Brain pericyte (primary cell): ENCODE measurements at regions not wholly inside any gene's neighbourhood (a gene's known extent, or its start where the extent isn't known, plus 50 kb on each side); places are given as distances from the start of the nearest gene placed in this dataset.
"Not testable (repeated sequence)": the region's sequence is repeated elsewhere in the genome, so short reads cannot be mapped to it uniquely, and the experiment has no call there.

Source experiments
- DNase-seq: peaks from one replicate; pipeline ENCODE4 v3.0.0-alpha.2; 2012; ENCODE audit warnings: low read depth, low spot score

GRCh38 chr21:18715606-18716005, 312.0 kb upstream of the TMPRSS15 start:
- DNase-seq: no peak

GRCh38 chr21:18716578-18717138, 313.1 kb upstream of the TMPRSS15 start:
- DNase-seq: no peak

- no peak for DNase-seq
Measured at GRCh38 chr21:18722193-18722592, 318.6 kb upstream of the TMPRSS15 start.

DNA sequence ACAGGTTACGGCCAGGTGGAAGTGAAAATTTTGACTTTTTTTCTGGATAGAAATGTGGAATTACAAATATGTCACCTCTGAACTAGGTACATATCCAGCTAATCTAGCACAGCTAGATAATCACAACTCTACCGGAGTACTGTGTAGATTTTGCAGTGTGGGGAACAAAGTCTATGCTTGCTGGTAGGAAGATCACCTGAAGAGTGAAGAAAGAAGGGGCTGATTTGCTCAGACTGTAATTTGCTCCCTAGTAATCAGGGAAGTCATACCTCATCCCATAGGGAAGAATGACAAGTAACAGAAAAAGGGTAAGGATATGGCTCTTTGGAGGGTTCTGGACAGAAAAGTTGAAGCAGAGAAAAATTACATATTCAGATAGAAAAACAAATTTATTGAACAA, 319.6 kb upstream of the TMPRSS15 start:
- DNase-seq: no peak

GRCh38 chr21:18725653-18726052, 322.1 kb upstream of the TMPRSS15 start:
- no peak for DNase-seq

DNA sequence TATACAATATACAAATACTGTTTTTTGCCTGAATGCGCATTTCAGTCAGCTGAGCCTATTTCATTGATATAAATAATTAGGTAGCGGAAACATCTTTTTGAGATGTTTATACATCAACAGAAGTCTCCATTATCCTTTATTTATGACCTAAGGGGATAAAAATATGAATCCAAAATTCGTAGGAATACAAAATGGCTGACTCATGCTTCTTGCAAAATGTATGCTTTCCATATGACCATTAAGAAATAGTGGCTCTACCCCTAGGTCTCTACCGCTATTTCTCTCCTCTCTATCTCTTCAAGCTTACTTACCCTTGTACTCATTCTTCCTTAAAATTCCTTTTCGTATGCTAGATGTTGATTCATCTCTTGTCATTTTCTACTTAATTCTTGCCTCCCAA, 338.4 kb upstream of the TMPRSS15 start:
- DNase-seq: no peak

DNA sequence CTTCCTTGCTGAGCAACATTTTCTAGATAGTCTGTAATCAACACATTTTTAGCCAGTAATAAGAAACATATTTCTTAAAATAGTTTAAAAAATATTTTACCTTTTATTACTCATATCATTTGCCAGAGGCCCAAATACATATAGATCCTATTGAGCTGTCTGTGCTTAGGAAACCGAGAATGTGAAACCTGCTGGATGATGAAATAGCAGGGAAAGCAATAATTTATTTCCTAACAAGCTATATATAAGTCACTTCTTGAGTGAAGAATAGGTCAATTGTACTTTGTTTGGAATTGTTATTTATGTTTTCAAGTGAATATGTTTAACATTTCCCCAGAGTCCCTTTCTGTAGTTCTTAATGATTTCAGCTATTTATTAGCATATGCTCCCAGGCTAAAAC, 339.9 kb upstream of the TMPRSS15 start:
- DNase-seq: no peak

DNA sequence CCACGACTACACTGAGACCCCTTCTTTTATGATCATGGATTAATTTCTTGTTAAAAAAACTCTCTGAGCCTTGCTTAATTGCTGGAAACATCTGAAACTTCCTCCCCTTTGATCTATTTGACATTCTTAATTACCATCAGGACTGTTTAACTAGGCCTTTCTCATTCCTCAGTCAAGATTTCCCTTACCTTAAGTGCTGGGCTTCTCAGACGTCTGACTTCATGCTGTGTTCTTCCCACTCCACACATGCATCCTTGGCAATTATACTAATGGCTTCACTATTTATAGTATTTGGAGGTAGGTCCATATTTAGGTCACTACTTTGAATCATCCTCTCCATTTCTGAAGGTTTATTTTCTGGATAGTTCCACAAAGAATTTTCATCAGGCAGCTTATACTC, 341.3 kb upstream of the TMPRSS15 start:
- no peak for DNase-seq

- DNase-seq: not testable (repeated sequence)
Measured at GRCh38 chr21:18752894-18753293, 349.3 kb upstream of the TMPRSS15 start.

- DNase-seq: not testable (repeated sequence)
Measured at GRCh38 chr21:18756272-18756671, 352.7 kb upstream of the TMPRSS15 start.

DNA sequence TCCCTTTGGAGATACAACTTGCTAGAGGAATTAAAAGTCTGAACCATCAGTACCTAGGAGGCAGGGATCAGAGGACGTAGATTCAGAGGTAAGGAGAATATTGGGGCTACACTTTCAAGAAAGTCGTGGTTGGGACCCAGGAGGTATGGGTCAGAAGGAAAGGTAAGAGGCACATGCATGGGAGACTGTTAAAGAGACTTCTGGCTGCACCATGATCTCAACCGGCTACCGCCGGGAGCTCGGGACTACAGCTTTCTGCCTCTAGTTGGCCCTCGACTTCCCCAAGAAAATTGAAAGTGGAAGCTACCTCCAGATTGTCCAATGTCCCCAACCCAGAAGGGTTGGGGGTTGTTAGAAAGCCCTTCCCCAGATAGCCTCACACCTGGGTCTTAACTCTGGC, 355.7 kb upstream of the TMPRSS15 start:
- no peak for DNase-seq

DNA sequence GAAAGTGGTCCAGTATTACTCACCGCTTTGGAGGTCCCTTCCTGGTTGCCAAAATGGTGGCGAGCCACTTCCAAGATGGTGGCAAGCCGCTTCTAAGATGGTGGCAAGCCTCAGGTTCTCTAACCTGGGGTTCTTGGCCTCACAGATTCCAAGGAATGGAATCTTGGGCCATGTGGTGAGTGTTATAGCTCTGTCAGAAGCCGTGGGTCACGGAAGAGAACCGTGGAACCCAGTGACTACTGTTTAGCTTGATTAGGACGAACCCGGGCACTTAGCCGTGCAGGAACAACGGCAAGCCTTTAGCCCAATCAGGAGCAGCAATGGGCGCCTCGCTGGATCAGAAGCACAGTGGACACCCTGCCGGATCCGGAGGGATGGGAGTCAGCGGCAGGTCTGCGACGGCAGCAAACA, 356.2 kb upstream of the TMPRSS15 start:
- DNase-seq: no peak

DNA sequence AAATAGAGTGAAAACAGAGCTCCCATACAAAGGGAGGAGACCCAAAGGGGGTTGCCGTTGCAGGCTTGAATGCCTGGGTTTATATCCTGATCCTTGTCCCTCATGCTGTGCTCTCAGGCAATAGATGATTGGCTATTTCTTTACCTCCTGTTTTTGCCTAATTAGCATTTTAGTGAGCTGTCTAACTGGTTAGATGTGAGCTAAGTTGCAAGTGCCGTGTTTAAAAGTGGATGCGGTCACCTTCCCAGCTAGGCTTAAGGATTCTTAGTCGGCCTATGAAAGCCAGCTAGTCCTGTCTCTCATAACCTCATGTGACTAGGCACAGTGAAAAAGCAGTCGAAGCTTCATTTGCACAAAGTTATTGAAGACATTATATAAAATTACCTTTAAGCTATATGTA, 356.7 kb upstream of the TMPRSS15 start:
- DNase-seq: no peak

GRCh38 chr21:18764720-18765119, 361.1 kb upstream of the TMPRSS15 start:
- no peak for DNase-seq

DNA sequence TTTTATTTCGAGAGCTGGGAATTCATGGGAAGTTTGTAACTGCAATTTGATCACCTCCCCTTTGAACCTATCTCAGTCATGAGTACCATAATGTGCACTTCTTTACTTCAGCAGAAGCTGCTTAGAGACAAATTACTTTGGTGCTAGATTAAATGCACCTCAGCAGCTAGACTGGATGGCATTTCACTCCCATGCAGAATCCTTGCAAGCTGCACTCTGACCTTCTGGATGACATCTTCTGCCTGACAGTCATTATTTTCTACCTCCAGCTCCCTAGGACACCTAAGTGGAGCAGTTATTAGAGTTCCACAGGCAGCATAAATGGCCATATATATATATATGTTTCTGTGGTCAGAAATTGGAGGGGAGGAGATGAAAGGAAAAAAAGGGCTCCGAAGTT, 366.0 kb upstream of the TMPRSS15 start:
- no peak for DNase-seq

- DNase-seq: no peak
Measured at GRCh38 chr21:18771845-18772380, 368.3 kb upstream of the TMPRSS15 start.

- DNase-seq: no peak
Measured at GRCh38 chr21:18772404-18772803, 368.8 kb upstream of the TMPRSS15 start.

DNA sequence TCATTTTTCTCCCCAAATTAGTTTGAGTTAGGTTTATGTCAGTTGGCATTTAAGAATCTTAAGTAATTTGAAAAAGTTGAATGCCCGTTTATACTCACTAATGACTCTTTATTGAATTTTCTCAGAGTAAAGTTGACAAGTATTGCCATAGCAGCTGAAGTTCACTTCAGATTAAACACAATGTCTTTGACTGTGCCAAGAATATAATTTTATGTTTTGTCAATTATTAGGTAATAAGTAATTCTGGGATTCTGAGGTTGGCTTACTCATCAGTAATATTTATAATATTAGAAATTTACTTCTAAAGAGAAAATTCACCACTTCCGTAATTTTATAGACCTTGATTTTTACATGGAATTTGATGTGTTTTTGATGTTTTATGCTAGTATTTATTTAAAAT, 369.3 kb upstream of the TMPRSS15 start:
- DNase-seq: no peak

GRCh38 chr21:18776936-18777335, 373.4 kb upstream of the TMPRSS15 start:
- DNase-seq: no peak

GRCh38 chr21:18782721-18783120, 379.1 kb upstream of the TMPRSS15 start:
- no peak for DNase-seq

- no peak for DNase-seq
Measured at GRCh38 chr21:18801468-18801867, 397.9 kb upstream of the TMPRSS15 start.

- no peak for DNase-seq
Measured at GRCh38 chr21:18803624-18804023, 400.0 kb upstream of the TMPRSS15 start.

GRCh38 chr21:18810136-18810535, 406.6 kb upstream of the TMPRSS15 start:
- no peak for DNase-seq

DNA sequence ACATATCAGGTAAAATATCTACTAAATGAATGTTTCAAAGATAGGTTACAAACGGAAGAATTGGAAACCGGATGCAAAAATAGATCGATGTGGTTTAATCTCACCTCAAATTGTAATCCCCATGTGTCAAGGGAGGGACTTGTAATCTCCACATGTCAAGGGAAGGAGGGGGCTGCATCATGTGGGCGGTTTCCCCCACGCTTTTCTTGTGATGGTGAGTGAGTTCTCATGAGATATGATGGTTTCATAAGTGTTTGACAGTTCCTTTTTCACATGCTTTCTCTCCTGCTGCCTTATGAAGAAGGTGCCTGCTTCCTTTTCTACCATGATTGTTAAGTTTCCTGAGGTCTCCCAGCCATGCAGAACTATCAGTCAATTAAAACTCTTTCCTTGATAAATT, 408.7 kb upstream of the TMPRSS15 start:
- no peak for DNase-seq
